ENCODE measurements at regions not wholly inside any gene's neighbourhood (a gene's known extent, or its start where the extent isn't known, plus 50 kb on each side); places are given as distances from the start of the nearest gene placed in this dataset.

- no peak for DNase-seq
Observed at GRCh38 chr17:72343911-72344310, 223.1 kb downstream of the SOX9 start.

GRCh38 chr17:72344613-72345012 is 223.8 kb downstream of the SOX9 start:
- no peak for DNase-seq

GRCh38 chr17:72345088-72345487 is 224.3 kb downstream of the SOX9 start:
- DNase-seq: no peak

GRCh38 chr17:72345536-72345935 is 224.7 kb downstream of the SOX9 start:
- DNase-seq: no peak

GRCh38 chr17:72346306-72346705 is 225.5 kb downstream of the SOX9 start:
- no peak for DNase-seq

- DNase-seq: no peak
Observed at GRCh38 chr17:72349011-72349410, 228.2 kb downstream of the SOX9 start.

GRCh38 chr17:72349491-72349995 is 228.7 kb downstream of the SOX9 start:
- no peak for DNase-seq

- DNase-seq: no peak
Observed at GRCh38 chr17:72350073-72350472, 229.3 kb downstream of the SOX9 start.

GRCh38 chr17:72351365-72351764 is 230.5 kb downstream of the SOX9 start:
- no peak for DNase-seq

GRCh38 chr17:72351884-72352346 is 231.1 kb downstream of the SOX9 start:
- DNase-seq: no peak

- DNase-seq: no peak
Observed at GRCh38 chr17:72353502-72353901, 232.7 kb downstream of the SOX9 start.

GRCh38 chr17:72354071-72354470 is 233.3 kb downstream of the SOX9 start:
- DNase-seq: no peak

- DNase-seq: no peak
Observed at GRCh38 chr17:72357764-72358365, 237.0 kb downstream of the SOX9 start.

- no peak for DNase-seq
Observed at GRCh38 chr17:72358465-72358864, 237.6 kb downstream of the SOX9 start.

- DNase-seq: no peak
Observed at GRCh38 chr17:72359274-72359673, 238.5 kb downstream of the SOX9 start.

GRCh38 chr17:72359811-72360210 is 239.0 kb downstream of the SOX9 start:
- no peak for DNase-seq

GRCh38 chr17:72360386-72360940 is 239.6 kb downstream of the SOX9 start:
- no peak for DNase-seq

- no peak for DNase-seq
Observed at GRCh38 chr17:72361892-72362291, 241.1 kb downstream of the SOX9 start.

- no peak for DNase-seq
Observed at GRCh38 chr17:72362376-72363088, 241.7 kb downstream of the SOX9 start.

GRCh38 chr17:72363089-72363610 is 242.3 kb downstream of the SOX9 start:
- no peak for DNase-seq

GRCh38 chr17:72365857-72366414 is 245.1 kb downstream of the SOX9 start:
- no peak for DNase-seq

- DNase-seq: no peak
Observed at GRCh38 chr17:72366626-72367025, 245.8 kb downstream of the SOX9 start.

- no peak for DNase-seq
Observed at GRCh38 chr17:72368191-72368590, 247.4 kb downstream of the SOX9 start.

Data from suppressor macrophage (primary cell).